Activated T-cell treated with anti-CD3 and anti-CD28 coated beads, Interleukin-2, amount 50 U/mL, for 24 hours (primary cell): ENCODE measurements at regions not wholly inside any gene's neighbourhood (a gene's known extent, or its start where the extent isn't known, plus 50 kb on each side); places are given as distances from the start of the nearest gene placed in this dataset.
"Not testable (repeated sequence)": the region's sequence is repeated elsewhere in the genome, so short reads cannot be mapped to it uniquely, and the experiment has no call there.

Source experiments
- DNase-seq: peaks from one replicate; pipeline ENCODE4 v3.0.0-alpha.2; 2020
- H3K27ac Mint-ChIP-seq: 2 replicates; pipeline ENCODE4 v1.8.0; 2020; ENCODE audit warnings: mild to moderate bottlenecking, mixed read lengths
- H3K27me3 Mint-ChIP-seq: 2 replicates; pipeline ENCODE4 v1.8.0; 2020; ENCODE audit warnings: mixed read lengths
- H3K36me3 Mint-ChIP-seq: 2 replicates; pipeline ENCODE4 v1.8.0; 2020; ENCODE audit warnings: low read depth, mixed read lengths
- H3K4me1 Mint-ChIP-seq: 2 replicates; pipeline ENCODE4 v1.8.0; 2020; ENCODE audit warnings: low read depth, mixed read lengths
- H3K4me3 Mint-ChIP-seq: 2 replicates; pipeline ENCODE4 v1.8.0; 2020; ENCODE audit warnings: mild to moderate bottlenecking, moderate library complexity, mixed read lengths
- H3K9me3 Mint-ChIP-seq: 2 replicates; pipeline ENCODE4 v1.8.0; 2020; ENCODE audit warnings: mixed read lengths

DNA sequence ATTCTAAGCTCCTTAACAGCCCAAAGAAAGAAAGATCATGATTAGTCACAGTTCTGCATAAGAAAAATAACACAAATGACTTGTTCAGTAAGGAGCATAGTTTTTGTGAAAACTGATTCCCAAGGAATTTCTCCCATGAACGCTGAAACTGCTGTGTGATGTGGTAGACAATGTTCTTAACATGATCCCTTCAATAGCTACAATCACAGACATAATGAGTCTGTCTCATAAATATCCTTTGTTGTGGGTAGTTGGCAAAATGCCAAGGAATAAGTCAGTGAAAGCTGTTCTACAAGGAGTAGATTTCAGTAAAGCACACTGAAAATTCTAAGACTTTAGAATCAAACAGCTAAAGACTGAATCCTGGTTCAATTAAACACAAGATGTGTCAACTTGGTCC lies 404.8 kb downstream of the HLX start:
- H3K4me3 Mint-ChIP-seq: no peak overlapping the region
- H3K27ac Mint-ChIP-seq: no peak overlapping the region
- peaks cover 36% of the 10 kb centered on the region for H3K27me3 Mint-ChIP-seq
- H3K9me3 Mint-ChIP-seq: no peaks in the 10 kb centered on the region
- DNase-seq: no peak
- H3K4me1 Mint-ChIP-seq: no peaks in the 10 kb centered on the region
- H3K36me3 Mint-ChIP-seq: no peaks in the 10 kb centered on the region

DNA sequence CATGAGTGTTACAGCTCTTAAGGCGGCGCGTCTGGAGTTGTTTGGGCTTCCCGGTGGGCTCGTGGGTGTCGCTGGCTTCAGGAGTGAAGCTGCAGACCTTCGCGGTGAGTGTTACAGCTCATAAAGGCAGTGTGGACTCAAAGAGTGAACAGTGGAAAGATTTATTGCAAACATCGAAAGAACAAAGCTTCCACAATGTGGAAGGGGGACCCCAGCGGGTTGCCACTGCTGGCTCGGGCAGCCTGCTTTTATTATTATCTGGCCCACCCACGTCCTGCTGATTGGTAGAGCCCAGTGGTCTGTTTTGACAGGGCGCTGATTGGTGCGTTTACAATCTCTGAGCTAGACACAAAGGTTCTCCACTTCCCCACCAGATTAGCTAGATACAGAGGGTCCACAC lies 405.7 kb downstream of the HLX start:
- H3K27me3 Mint-ChIP-seq: peaks cover 33% of the 10 kb centered on the region
- not testable (repeated sequence) for H3K4me1 Mint-ChIP-seq, H3K27ac Mint-ChIP-seq, DNase-seq, H3K36me3 Mint-ChIP-seq, H3K4me3 Mint-ChIP-seq, H3K9me3 Mint-ChIP-seq

DNA sequence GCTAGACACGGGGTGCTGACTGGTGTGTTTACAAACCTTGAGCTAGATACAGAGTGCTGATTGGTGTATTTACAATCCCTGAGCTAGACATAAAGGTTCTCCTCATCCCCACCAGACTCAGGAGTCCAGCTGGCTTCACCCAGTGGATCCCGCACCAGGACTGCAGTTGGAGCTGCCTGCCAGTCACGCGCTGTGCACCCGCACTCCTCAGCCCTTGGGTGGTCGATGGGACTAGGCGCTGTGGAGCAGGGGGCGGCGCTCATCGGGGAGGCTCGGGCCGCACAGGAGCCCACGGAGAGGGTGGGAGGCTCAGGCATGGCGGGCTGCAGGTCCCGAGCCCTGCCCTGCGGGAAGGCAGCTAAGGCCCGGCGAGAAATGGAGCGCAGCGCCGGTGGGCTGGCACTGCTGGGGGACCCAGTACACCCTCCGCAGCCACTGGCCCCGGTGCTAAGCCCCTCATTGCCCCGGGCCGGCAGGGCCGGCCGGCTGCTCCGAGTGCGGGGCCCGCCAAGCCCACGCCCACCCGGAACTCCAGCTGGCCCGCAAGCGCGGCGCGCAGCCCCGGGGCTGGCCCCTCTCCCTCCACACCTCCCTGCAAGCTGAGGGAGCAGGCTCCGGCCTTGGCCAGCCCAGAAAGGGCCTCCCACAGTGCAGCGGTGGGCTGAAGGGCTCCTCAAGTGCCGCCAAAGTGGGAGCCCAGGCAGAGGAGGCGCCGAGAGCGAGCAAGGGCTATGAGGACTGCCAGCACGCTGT lies 406.4 kb downstream of the HLX start:
- not testable (repeated sequence) for H3K4me3 Mint-ChIP-seq, H3K27ac Mint-ChIP-seq, DNase-seq, H3K9me3 Mint-ChIP-seq, H3K36me3 Mint-ChIP-seq, H3K4me1 Mint-ChIP-seq
- peaks cover 31% of the 10 kb centered on the region for H3K27me3 Mint-ChIP-seq

DNA sequence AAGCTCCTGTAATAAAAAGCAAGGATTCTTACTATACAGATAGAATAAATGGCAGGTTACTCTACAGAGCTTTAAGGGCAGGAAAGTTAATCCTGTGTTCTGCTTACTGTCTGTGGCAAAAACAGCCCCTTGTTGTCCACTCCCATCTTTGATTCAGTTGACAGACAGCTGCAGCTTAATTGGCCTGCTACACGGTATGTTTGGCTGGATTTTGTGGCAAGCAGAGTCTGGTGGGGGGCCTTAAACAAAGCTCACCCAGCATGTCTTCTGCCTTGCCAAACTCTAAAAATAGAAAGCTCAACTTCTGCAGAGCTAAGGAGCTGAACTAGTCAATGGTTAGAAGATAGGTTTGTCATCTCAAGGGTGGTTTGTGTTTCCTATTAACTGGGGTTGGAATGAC lies 407.2 kb downstream of the HLX start:
- Mint-ChIP-seq H3K36me3 (no peaks in the 10 kb centered on the region), H3K9me3 (no peaks in the 10 kb centered on the region), H3K4me1 (peaks cover 4% of the 10 kb centered on the region), H3K27me3 (peaks cover 30% of the 10 kb centered on the region), H3K4me3 (no peak overlapping the region), H3K27ac (no peak overlapping the region)
- DNase-seq: no peak

DNA sequence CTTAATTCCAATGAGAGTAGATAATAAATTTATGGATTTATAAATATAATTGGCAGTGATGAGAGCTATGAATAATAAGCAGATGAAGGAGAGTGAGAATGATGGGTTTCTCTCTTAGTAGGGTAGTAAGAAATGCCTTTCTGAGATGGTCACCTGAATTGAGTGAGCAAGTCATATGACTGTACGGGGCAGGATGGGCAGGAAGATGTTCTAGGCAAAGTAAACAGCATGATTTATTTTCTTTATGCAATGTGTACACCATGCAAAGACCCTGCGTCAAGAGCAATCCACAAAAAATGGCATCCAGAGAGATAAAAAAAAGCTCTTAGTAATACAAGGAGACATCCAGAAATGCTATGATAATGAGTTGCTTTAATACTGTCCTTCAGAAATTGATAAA lies 409.9 kb downstream of the HLX start:
- H3K4me3 Mint-ChIP-seq: no peak overlapping the region
- no peaks in the 10 kb centered on the region for H3K9me3 Mint-ChIP-seq
- peaks cover 4% of the 10 kb centered on the region for H3K4me1 Mint-ChIP-seq
- no peak for DNase-seq
- H3K27ac Mint-ChIP-seq: no peak overlapping the region
- H3K27me3 Mint-ChIP-seq: peaks cover 10% of the 10 kb centered on the region
- H3K36me3 Mint-ChIP-seq: no peaks in the 10 kb centered on the region

DNA sequence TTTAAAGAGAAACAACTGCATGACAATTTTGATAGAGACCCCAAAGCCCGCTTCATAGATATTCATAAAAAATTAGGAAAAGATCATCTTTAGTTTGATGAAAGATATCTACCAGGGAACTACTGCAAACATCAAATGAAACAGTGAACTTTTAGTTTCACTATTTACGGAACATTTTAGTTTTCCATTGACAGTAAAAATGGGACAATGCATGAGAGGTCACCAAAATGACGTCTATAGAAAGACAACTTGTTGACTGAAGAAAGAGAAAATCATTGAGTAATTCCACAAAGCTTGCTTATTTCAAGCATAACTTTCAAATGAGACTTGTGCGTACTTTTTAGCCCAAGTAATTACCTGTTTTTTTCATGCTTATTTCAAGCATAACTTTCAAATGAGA lies 411.4 kb downstream of the HLX start:
- DNase-seq: no peak
- no peak overlapping the region for H3K27ac Mint-ChIP-seq
- H3K4me3 Mint-ChIP-seq: no peak overlapping the region
- peaks cover 3% of the 10 kb centered on the region for H3K27me3 Mint-ChIP-seq
- no peaks in the 10 kb centered on the region for H3K9me3 Mint-ChIP-seq
- H3K4me1 Mint-ChIP-seq: peaks cover 4% of the 10 kb centered on the region
- no peaks in the 10 kb centered on the region for H3K36me3 Mint-ChIP-seq

DNA sequence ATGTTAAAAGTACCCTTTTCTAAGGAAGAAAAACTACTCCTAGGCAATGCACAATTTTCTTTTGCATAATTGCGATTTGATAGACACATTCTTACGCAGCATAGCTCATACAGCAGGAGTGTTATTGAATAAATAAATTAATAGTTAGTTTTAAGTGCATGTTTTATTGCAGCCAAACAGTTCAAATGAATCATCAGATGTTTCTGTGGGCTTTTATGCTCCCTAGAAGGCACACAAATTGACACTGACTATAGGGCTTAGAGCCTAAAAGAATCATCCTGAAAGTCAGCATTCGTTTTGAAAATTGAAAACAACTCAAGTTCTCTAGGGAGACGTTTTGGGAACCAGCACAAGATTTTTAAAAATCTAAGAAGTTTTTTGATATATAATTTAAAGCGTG lies 411.9 kb downstream of the HLX start:
- no peak for DNase-seq
- H3K27me3 Mint-ChIP-seq: peaks cover 3% of the 10 kb centered on the region
- H3K4me1 Mint-ChIP-seq: peaks cover 4% of the 10 kb centered on the region
- no peak overlapping the region for H3K27ac Mint-ChIP-seq
- no peaks in the 10 kb centered on the region for H3K9me3 Mint-ChIP-seq
- H3K36me3 Mint-ChIP-seq: no peaks in the 10 kb centered on the region
- H3K4me3 Mint-ChIP-seq: no peak overlapping the region

DNA sequence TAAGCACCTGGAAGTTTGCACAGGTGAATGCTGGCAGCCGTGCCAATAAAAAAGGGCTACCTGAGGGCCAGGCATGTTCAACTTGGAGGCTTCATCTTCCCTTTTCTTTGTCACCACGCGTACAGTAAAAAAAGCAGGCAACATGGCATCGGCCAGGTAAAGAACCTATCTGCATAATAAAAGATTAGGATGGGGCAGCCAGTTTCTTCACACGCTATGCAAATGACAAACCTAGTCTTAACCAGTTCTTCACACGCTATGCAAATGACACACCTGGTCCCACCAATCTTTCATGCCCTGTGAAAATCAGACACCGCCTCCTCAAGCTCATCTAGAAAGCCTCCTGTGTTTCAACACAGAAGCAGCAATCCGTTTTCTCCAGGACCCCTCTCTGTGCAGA lies 413.4 kb downstream of the HLX start:
- H3K9me3 Mint-ChIP-seq: no peaks in the 10 kb centered on the region
- no peak overlapping the region for H3K27ac Mint-ChIP-seq
- peaks cover 4% of the 10 kb centered on the region for H3K4me1 Mint-ChIP-seq
- H3K4me3 Mint-ChIP-seq: no peak overlapping the region
- no peaks in the 10 kb centered on the region for H3K36me3 Mint-ChIP-seq
- DNase-seq: no peak
- H3K27me3 Mint-ChIP-seq: no peaks in the 10 kb centered on the region

DNA sequence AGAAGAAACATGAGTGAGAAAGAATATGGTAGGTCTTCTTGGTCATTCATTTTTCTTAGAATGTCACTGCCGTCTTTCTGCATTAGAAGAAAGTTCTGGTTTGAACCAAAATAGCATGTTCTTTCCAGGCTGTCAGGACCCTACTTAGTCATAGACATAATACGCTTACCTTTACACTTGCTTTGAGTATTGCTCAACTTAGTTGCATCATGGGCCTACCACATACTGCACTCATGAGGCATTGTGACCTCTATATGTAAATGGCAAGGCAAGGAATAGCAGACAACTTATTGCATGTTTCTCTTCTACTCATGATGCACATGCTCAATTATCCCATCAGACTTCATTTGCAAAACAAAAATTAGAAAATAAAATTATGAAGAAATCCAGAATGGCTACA lies 415.0 kb downstream of the HLX start:
- Mint-ChIP-seq H3K9me3 (no peaks in the 10 kb centered on the region), H3K27me3 (peaks cover 3% of the 10 kb centered on the region), H3K4me1 (peaks cover 4% of the 10 kb centered on the region), H3K4me3 (no peak overlapping the region), H3K36me3 (no peaks in the 10 kb centered on the region), H3K27ac (no peak overlapping the region)
- no peak for DNase-seq

DNA sequence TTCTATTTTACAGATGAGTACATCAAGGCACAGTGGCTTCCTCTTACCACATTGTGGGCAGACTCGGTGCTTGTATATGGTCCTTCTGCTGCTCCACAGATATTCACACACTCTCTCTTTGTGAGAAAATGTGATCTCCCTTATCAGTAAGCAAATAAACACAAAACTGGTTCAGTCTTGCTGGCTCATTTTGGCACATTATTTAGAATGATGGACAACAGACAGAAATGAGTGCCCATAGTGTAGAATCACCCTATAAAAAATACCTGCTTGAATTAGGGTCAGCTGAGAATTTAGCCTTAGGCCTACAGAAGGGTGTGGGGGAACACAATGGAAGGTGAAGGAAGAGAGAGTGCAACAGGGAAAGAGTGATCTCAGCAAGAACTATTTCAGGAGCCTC lies 423.1 kb downstream of the HLX start:
- peaks cover 25% of the 10 kb centered on the region for H3K27me3 Mint-ChIP-seq
- H3K36me3 Mint-ChIP-seq: no peaks in the 10 kb centered on the region
- H3K4me3 Mint-ChIP-seq: no peak overlapping the region
- H3K9me3 Mint-ChIP-seq: no peaks in the 10 kb centered on the region
- H3K27ac Mint-ChIP-seq: no peak overlapping the region
- DNase-seq: no peak
- H3K4me1 Mint-ChIP-seq: no peaks in the 10 kb centered on the region

DNA sequence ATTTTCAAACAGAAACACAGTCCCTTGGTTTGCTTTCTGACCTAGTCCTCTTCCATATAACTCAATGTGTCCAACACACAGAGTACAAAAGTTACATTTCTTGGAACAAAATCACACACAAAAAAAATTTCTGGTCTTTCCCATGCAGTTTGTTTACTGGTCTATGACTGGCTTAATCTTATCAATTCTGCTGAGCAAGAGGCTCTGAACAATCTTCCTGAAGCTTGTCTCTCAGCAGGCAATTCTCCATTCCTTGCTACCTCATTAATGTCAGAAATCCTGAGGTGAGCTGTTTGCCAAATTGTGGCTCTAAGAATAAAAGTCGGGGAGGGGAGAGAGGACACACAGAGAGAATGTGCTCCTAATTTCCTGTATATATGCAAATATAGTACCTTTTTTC lies 423.6 kb downstream of the HLX start:
- DNase-seq: no peak
- no peaks in the 10 kb centered on the region for H3K9me3 Mint-ChIP-seq
- no peak overlapping the region for H3K27ac Mint-ChIP-seq
- no peaks in the 10 kb centered on the region for H3K36me3 Mint-ChIP-seq
- no peaks in the 10 kb centered on the region for H3K4me1 Mint-ChIP-seq
- peaks cover 25% of the 10 kb centered on the region for H3K27me3 Mint-ChIP-seq
- no peak overlapping the region for H3K4me3 Mint-ChIP-seq

DNA sequence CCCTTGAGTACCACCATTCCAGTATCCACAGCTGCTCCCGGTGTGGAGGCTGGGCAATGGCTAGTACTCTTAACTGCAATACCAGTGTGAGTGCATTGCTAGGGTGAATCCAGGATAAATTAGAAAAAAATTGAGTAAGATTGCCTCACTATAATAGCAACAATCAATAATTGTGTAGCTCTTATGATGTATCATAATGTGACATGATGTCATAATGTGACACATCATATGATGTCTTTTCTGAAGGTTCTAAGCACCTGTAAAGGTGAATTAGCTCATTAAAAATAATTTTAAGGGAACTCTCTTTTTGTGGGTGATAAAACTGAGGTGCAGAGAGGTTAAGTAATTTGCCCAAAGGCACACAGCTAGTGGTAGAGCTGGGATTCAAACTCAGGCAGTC lies 424.4 kb downstream of the HLX start:
- Mint-ChIP-seq H3K4me1 (no peaks in the 10 kb centered on the region), H3K27me3 (peaks cover 25% of the 10 kb centered on the region), H3K4me3 (no peak overlapping the region), H3K9me3 (no peaks in the 10 kb centered on the region), H3K27ac (no peak overlapping the region), H3K36me3 (no peaks in the 10 kb centered on the region)
- DNase-seq: no peak

DNA sequence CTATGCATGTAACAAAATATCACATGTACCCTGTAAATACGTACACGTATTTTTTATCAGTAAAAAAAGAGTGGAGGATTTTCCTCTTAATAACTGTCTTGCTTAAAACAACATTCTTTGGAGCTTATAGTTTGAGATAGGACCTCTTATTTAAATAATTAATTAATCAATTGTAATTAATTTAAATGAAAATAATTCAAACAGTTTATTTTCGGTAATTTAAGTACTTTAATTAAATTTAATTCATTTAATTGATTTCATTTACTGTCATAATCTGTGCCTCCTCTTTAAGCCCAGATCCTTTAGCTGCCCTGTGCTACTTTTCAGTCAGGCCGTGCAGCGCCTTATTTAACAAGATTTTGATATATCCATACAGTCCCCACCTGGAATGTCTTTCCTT lies 427.0 kb downstream of the HLX start:
- Mint-ChIP-seq H3K36me3 (no peaks in the 10 kb centered on the region), H3K4me1 (no peaks in the 10 kb centered on the region), H3K27me3 (peaks cover 12% of the 10 kb centered on the region), H3K4me3 (no peak overlapping the region), H3K27ac (no peak overlapping the region), H3K9me3 (no peaks in the 10 kb centered on the region)
- DNase-seq: no peak

DNA sequence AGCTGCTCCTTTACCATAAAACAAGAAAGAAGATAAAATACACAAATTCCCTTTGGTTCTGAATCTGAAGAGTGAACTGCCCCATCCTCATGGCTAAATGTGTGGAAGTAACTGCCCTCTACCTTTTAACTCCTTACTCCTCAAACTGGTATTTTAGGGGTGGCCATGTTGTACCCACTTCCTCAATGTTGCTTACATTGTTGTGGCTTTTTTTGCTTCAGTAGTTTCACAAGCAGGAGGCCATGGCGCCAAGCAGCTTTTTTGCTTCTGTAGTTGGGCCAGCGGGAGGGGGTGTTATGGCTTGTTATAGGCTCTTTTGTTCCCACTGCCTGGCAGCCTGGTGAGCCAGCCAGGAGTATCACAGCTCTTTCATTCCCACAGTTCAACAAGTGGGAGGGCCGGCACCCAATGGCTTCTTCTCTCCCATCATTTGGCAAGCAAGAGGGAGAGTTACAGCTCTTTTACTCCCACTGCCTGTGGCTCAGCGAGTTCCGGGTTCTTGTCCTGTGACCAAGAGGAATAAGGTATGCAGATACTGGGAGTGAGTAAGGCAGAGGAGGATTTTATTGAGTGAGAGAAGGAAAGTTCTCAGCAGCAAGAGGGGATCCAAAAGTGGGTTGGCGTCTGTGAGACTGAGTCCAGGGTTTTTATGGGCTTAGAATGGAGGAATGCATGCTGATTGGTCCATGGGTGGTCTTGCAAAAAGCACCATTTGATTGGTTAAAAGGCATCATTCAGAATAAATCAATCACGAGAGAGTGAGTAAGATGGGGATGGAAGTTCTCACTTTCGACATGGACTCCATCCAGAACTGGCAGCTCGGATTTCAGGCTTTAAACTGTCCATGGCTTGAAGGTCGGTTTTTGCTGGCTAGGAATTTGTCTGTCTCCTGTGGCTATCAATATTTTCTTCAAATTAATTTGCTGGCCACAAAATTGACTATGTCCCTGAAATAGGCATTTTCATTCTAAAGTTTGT lies 429.6 kb downstream of the HLX start:
- no peak for DNase-seq
- no peaks in the 10 kb centered on the region for H3K36me3 Mint-ChIP-seq
- H3K27me3 Mint-ChIP-seq: peaks cover 10% of the 10 kb centered on the region
- H3K4me1 Mint-ChIP-seq: no peaks in the 10 kb centered on the region
- no peak overlapping the region for H3K4me3 Mint-ChIP-seq
- no peak overlapping the region for H3K27ac Mint-ChIP-seq
- no peaks in the 10 kb centered on the region for H3K9me3 Mint-ChIP-seq

DNA sequence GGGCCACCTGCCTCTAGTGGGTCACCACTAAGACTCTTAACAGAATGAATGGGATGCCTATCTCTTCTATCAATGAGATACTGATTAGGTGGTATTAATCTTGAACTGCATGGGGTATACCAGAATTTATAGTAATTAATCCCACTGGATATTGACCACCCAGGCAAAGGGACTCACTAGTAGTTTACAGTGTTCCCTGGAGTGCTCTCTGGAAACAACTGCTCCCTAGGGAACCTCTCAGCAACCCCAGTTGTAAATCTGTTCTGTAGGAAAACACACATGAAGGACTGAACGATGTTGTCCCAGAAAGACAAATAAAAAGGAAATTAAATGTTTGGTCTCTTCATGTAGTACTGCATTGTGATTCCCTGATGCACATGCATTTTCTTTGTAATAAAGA lies 430.5 kb downstream of the HLX start:
- Mint-ChIP-seq H3K27me3 (peaks cover 16% of the 10 kb centered on the region), H3K27ac (no peak overlapping the region), H3K4me3 (no peak overlapping the region), H3K36me3 (no peaks in the 10 kb centered on the region), H3K4me1 (no peaks in the 10 kb centered on the region), H3K9me3 (no peaks in the 10 kb centered on the region)
- no peak for DNase-seq
